Skeletal muscle tissue (tissue), 3 donors: ENCODE measurements at regions not wholly inside any gene's neighbourhood (a gene's known extent, or its start where the extent isn't known, plus 50 kb on each side); places are given as distances from the start of the nearest gene placed in this dataset.
"Not testable (repeated sequence)": the region's sequence is repeated elsewhere in the genome, so short reads cannot be mapped to it uniquely, and the experiment has no call there.

Source experiments
- H3K27ac ChIP-seq: one replicate; pipeline ENCODE4 v1.7.0; 2013; ENCODE audit warnings: mild to moderate bottlenecking, low read depth, low read length, inconsistent platforms
- H3K27me3 ChIP-seq, 3 donors: one replicate each; pipeline ENCODE4 v1.7.0; 2013; ENCODE audit warnings: low read length in 3 of 3; ENCODE audit not compliant: control insufficient read depth in 3 of 3, insufficient read depth in 3 of 3
- H3K36me3 ChIP-seq, 3 donors: one replicate each; pipeline ENCODE4 v1.7.0; 2013; ENCODE audit warnings: low read length in 3 of 3; ENCODE audit not compliant: control insufficient read depth in 3 of 3, insufficient read depth in 3 of 3
- H3K4me1 ChIP-seq, 3 donors: one replicate each; pipeline ENCODE4 v1.7.0; 2013; ENCODE audit warnings: low read length in 3 of 3, mild to moderate bottlenecking in 3 of 3; ENCODE audit not compliant: control insufficient read depth in 3 of 3, insufficient read depth in 3 of 3
- H3K4me3 ChIP-seq, 3 donors: one replicate each; pipeline ENCODE4 v1.7.0; 2013; ENCODE audit warnings: low read length in 3 of 3
- H3K9ac ChIP-seq, 3 donors: one replicate each; pipeline ENCODE4 v1.7.0; 2013; ENCODE audit warnings: low read length in 3 of 3, mild to moderate bottlenecking in 3 of 3, moderate library complexity in 2 of 3, low read depth in 1 of 3
- H3K9me3 ChIP-seq, 3 donors: one replicate each; pipeline ENCODE4 v1.7.0; 2013; ENCODE audit warnings: low read length in 3 of 3; ENCODE audit not compliant: control insufficient read depth in 3 of 3
- donor health status: Osteomylitis.

GRCh38 chr3:11739706-11740105, 96.0 kb upstream of the VGLL4 start:
- Histone ChIP-seq H3K9me3 (no peaks in the 10 kb centered on the region), H3K4me3 (no peak overlapping the region), H3K9ac (no peak overlapping the region), H3K27me3 (peaks cover 0 to 4% (median 2%) of the 10 kb centered on the region in 3 donors), H3K27ac (no peak overlapping the region), H3K36me3 (no peaks in the 10 kb centered on the region), H3K4me1 (no peaks in the 10 kb centered on the region)

GRCh38 chr3:11739123-11739522, 95.4 kb upstream of the VGLL4 start:
- Histone ChIP-seq H3K36me3 (no peaks in the 10 kb centered on the region), H3K9me3 (no peaks in the 10 kb centered on the region), H3K9ac (no peak overlapping the region), H3K27ac (no peak overlapping the region), H3K4me1 (no peaks in the 10 kb centered on the region), H3K27me3 (peaks cover 0 to 4% (median 2%) of the 10 kb centered on the region in 3 donors), H3K4me3 (no peak overlapping the region)

- H3K36me3 ChIP-seq: no peaks in the 10 kb centered on the region
- H3K9me3 ChIP-seq: no peaks in the 10 kb centered on the region
- H3K4me3 ChIP-seq: no peak overlapping the region
- no peak overlapping the region for H3K9ac ChIP-seq
- no peak overlapping the region for H3K27ac ChIP-seq
- H3K27me3 ChIP-seq: peaks cover 0 to 4% (median 2%) of the 10 kb centered on the region in 3 donors
- H3K4me1 ChIP-seq: no peaks in the 10 kb centered on the region
These were observed 94.0 kb upstream of the VGLL4 start for GRCh38 chr3:11737742-11738141.

GRCh38 chr3:11736136-11736833, 92.6 kb upstream of the VGLL4 start:
- Histone ChIP-seq H3K4me3 (no peak overlapping the region), H3K36me3 (no peaks in the 10 kb centered on the region), H3K27me3 (peaks cover 0 to 5% (median 4%) of the 10 kb centered on the region in 3 donors), H3K9ac (no peak overlapping the region), H3K9me3 (no peaks in the 10 kb centered on the region), H3K27ac (no peak overlapping the region), H3K4me1 (no peaks in the 10 kb centered on the region)

- H3K9ac ChIP-seq: no peak overlapping the region
- H3K36me3 ChIP-seq: no peaks in the 10 kb centered on the region
- no peak overlapping the region for H3K4me3 ChIP-seq
- peaks cover 0 to 5% (median 4%) of the 10 kb centered on the region in 3 donors for H3K27me3 ChIP-seq
- no peaks in the 10 kb centered on the region for H3K4me1 ChIP-seq
- no peak overlapping the region for H3K27ac ChIP-seq
- no peaks in the 10 kb centered on the region for H3K9me3 ChIP-seq
These were observed 91.9 kb upstream of the VGLL4 start for GRCh38 chr3:11735638-11736037.

GRCh38 chr3:11735111-11735510, 91.4 kb upstream of the VGLL4 start:
- not testable (repeated sequence) for H3K36me3 ChIP-seq, H3K27ac ChIP-seq, H3K9me3 ChIP-seq, H3K27me3 ChIP-seq, H3K4me1 ChIP-seq, H3K4me3 ChIP-seq, H3K9ac ChIP-seq

- peaks cover 2 to 4% (median 4%) of the 10 kb centered on the region in 3 donors for H3K27me3 ChIP-seq
- H3K36me3 ChIP-seq: no peaks in the 10 kb centered on the region
- no peaks in the 10 kb centered on the region for H3K9me3 ChIP-seq
- no peak overlapping the region for H3K9ac ChIP-seq
- H3K27ac ChIP-seq: no peak overlapping the region
- no peak overlapping the region for H3K4me3 ChIP-seq
- no peaks in the 10 kb centered on the region for H3K4me1 ChIP-seq
These were observed 90.2 kb upstream of the VGLL4 start for GRCh38 chr3:11733914-11734313.

GRCh38 chr3:11727207-11727606, 83.5 kb upstream of the VGLL4 start:
- no peak overlapping the region for H3K9ac ChIP-seq
- H3K4me3 ChIP-seq: no peak overlapping the region
- H3K27ac ChIP-seq: no peak overlapping the region
- no peaks in the 10 kb centered on the region for H3K4me1 ChIP-seq
- H3K36me3 ChIP-seq: no peaks in the 10 kb centered on the region
- H3K9me3 ChIP-seq: no peaks in the 10 kb centered on the region
- H3K27me3 ChIP-seq: peaks cover 2 to 6% (median 5%) of the 10 kb centered on the region in 3 donors

- no peak overlapping the region for H3K4me3 ChIP-seq
- H3K4me1 ChIP-seq: no peaks in the 10 kb centered on the region
- no peak overlapping the region for H3K9ac ChIP-seq
- H3K9me3 ChIP-seq: no peaks in the 10 kb centered on the region
- H3K27me3 ChIP-seq: peaks cover 0 to 6% (median 5%) of the 10 kb centered on the region in 3 donors
- no peak overlapping the region for H3K27ac ChIP-seq
- no peaks in the 10 kb centered on the region for H3K36me3 ChIP-seq
These were observed 82.4 kb upstream of the VGLL4 start for GRCh38 chr3:11726146-11726545.

- H3K36me3 ChIP-seq, H3K4me3 ChIP-seq, H3K27me3 ChIP-seq, H3K4me1 ChIP-seq, H3K9me3 ChIP-seq, H3K9ac ChIP-seq, H3K27ac ChIP-seq: not testable (repeated sequence)
These were observed 81.6 kb upstream of the VGLL4 start for GRCh38 chr3:11725340-11725641.
